WTC11 (cell line): ENCODE measurements at regions not wholly inside any gene's neighbourhood (a gene's known extent, or its start where the extent isn't known, plus 50 kb on each side); places are given as distances from the start of the nearest gene placed in this dataset.

Experiments used
- ATF1 ChIP-seq: sonication (generic); formaldehyde crosslinking; IDR thresholded peaks from 2 replicates; pipeline ENCODE4 v1.8.1; 2023; ENCODE audit warnings: mild to moderate bottlenecking, moderate library complexity, missing genetic modification reagents
- CREM ChIP-seq: sonication (generic); formaldehyde crosslinking; IDR thresholded peaks from 2 replicates; pipeline ENCODE4 v1.8.1; 2022; ENCODE audit warnings: mild to moderate bottlenecking, missing genetic modification reagents, moderate library complexity
- CTCF ChIP-seq: fragments of 200-600 bp; IDR thresholded peaks from 2 replicates; pipeline ENCODE4 v1.8.0; 2022; ENCODE audit warnings: antibody characterized with exemption
- E2F4 ChIP-seq: sonication (generic); formaldehyde crosslinking; IDR thresholded peaks from 2 replicates; pipeline ENCODE4 v1.8.1; 2022; ENCODE audit warnings: low read depth, mild to moderate bottlenecking, moderate library complexity, missing genetic modification reagents, borderline replicate concordance
- ESRRA ChIP-seq: sonication (generic); formaldehyde crosslinking; IDR thresholded peaks from 2 replicates; pipeline ENCODE4 v1.8.1; 2022; ENCODE audit warnings: mild to moderate bottlenecking, missing genetic modification reagents, borderline replicate concordance
- SP1 ChIP-seq: sonication (generic); formaldehyde crosslinking; conservative IDR thresholded peaks from 2 replicates; pipeline ENCODE4 v1.8.1; 2022; ENCODE audit warnings: missing genetic modification reagents
- TP53 ChIP-seq: sonication (generic); formaldehyde crosslinking; IDR thresholded peaks from 2 replicates; pipeline ENCODE4 v1.8.1; 2023; ENCODE audit warnings: mild to moderate bottlenecking, missing genetic modification reagents

GRCh38 chr11:23727387-23727786, 769.5 kb upstream of the LUZP2 start:
- TF ChIP-seq ATF1 (CRISPR knock-in tag) (no peak), SP1 (no peak), TP53 (no peak), ESRRA (no peak), CREM (CRISPR knock-in tag) (no peak), CTCF (no peak), E2F4 (CRISPR knock-in tag) (no peak)
